Spleen (tissue), 7 donors: ENCODE measurements at regions not wholly inside any gene's neighbourhood (a gene's known extent, or its start where the extent isn't known, plus 50 kb on each side); places are given as distances from the start of the nearest gene placed in this dataset.

ENCODE experiments used
- CTCF ChIP-seq, 11 experiments: fragments of 200-600 bp in 7 of 11; fragments of 450-650 bp in 4 of 11; sonication (generic) in 4 of 11; IDR thresholded peaks in 8 of 11; conservative IDR thresholded peaks in 3 of 11; 1 replicate in 7 of 11; 2 replicates in 4 of 11; pipeline versions ENCODE4 v1.4.0 to v1.8.0; 2016 to 2021; ENCODE audit warnings: antibody characterized with exemption in 11 of 11, inconsistent platforms in 4 of 11, mild to moderate bottlenecking in 1 of 11
- POLR2AphosphoS5 ChIP-seq, 3 donors: sonication (generic); formaldehyde crosslinking; IDR thresholded peaks; one replicate each; pipeline ENCODE4 v1.5.1; 2017; ENCODE audit warnings: antibody characterized with exemption in 3 of 3
- donor health status: DM: no; HTN: no; CAD: no; lungs with moderate emphysema.
- donor health status: DM: no; HTN: no; CAD: no.
- donor health status: DM: no; HTN: no; CAD: no.

- TF ChIP-seq CTCF (IDR thresholded peaks at IDR 0.05 in 8 of 11, conservative IDR thresholded peaks at IDR 0.05 in 3 of 11) (no peak), POLR2AphosphoS5 (IDR thresholded peaks at IDR 0.05) (no peak)
These were observed 380.5 kb upstream of the CFAP20DC start for GRCh38 chr3:59430341-59430740.
